ENCODE measurements at regions not wholly inside any gene's neighbourhood (a gene's known extent, or its start where the extent isn't known, plus 50 kb on each side); places are given as distances from the start of the nearest gene placed in this dataset.

GRCh38 chr10:35723992-35724391 is 81.9 kb upstream of the FZD8 start:
- Histone ChIP-seq H3K27me3 (ENCODE audit: control insufficient read depth, insufficient read depth, low read length) (no peaks in the 10 kb centered on the region), H3K79me2 (ENCODE audit: control insufficient read depth, insufficient read depth, low read length) (no peaks in the 10 kb centered on the region), H3K4me2 (ENCODE audit: extremely low read depth, insufficient read depth, low read length) (no peak overlapping the region), H3K4me1 (ENCODE audit: control insufficient read depth, extremely low read depth, insufficient read depth, low read length) (no peaks in the 10 kb centered on the region), H3K27ac (ENCODE audit: insufficient read depth, low read length) (no peak overlapping the region), H3K9ac (ENCODE audit: insufficient read depth, low read length) (no peak overlapping the region), H3K9me3 (ENCODE audit: control insufficient read depth, insufficient read depth, low read depth, low read length) (no peaks in the 10 kb centered on the region), H3K4me3 (replicated peaks in 1 of 4; ENCODE audit: control extremely low read depth in 1 of 4, insufficient read depth in 1 of 4, low read depth in 3 of 4, low read length in 4 of 4) (no peak overlapping the region), H2AFZ (ENCODE audit: low read length) (no peak overlapping the region), H3K36me3 (ENCODE audit: control insufficient read depth, insufficient read depth, low read length) (no peaks in the 10 kb centered on the region), H4K20me1 (ENCODE audit: control insufficient read depth, extremely low read depth, insufficient read depth, low read length) (no peaks in the 10 kb centered on the region)
- TF ChIP-seq EZH2 (IDR thresholded peaks at IDR 0.05; ENCODE audit: low read length, missing control alignments) (no peak), CTCF (conservative IDR thresholded peaks at IDR 0.05 in 1 of 2, IDR thresholded peaks at IDR 0.05 in 1 of 2; ENCODE audit: low read depth in 1 of 2, low read length in 2 of 2) (no peak)
- no peak for DNase-seq (ENCODE audit: low read depth in 2 of 2)

GRCh38 chr10:35723059-35723458 is 81.0 kb upstream of the FZD8 start:
- Histone ChIP-seq H3K4me3 (replicated peaks in 1 of 4; ENCODE audit: control extremely low read depth in 1 of 4, insufficient read depth in 1 of 4, low read depth in 3 of 4, low read length in 4 of 4) (no peak overlapping the region), H3K9ac (ENCODE audit: insufficient read depth, low read length) (no peak overlapping the region), H2AFZ (ENCODE audit: low read length) (no peak overlapping the region), H4K20me1 (ENCODE audit: control insufficient read depth, extremely low read depth, insufficient read depth, low read length) (no peaks in the 10 kb centered on the region), H3K27ac (ENCODE audit: insufficient read depth, low read length) (no peak overlapping the region), H3K4me1 (ENCODE audit: control insufficient read depth, extremely low read depth, insufficient read depth, low read length) (no peaks in the 10 kb centered on the region), H3K27me3 (ENCODE audit: control insufficient read depth, insufficient read depth, low read length) (no peaks in the 10 kb centered on the region), H3K79me2 (ENCODE audit: control insufficient read depth, insufficient read depth, low read length) (no peaks in the 10 kb centered on the region), H3K9me3 (ENCODE audit: control insufficient read depth, insufficient read depth, low read depth, low read length) (no peaks in the 10 kb centered on the region), H3K4me2 (ENCODE audit: extremely low read depth, insufficient read depth, low read length) (no peak overlapping the region), H3K36me3 (ENCODE audit: control insufficient read depth, insufficient read depth, low read length) (no peaks in the 10 kb centered on the region)
- TF ChIP-seq CTCF (conservative IDR thresholded peaks at IDR 0.05 in 1 of 2, IDR thresholded peaks at IDR 0.05 in 1 of 2; ENCODE audit: low read depth in 1 of 2, low read length in 2 of 2) = no peak
- no peak for TF ChIP-seq EZH2 (IDR thresholded peaks at IDR 0.05; ENCODE audit: low read length, missing control alignments)
- DNase-seq (ENCODE audit: low read depth in 2 of 2) = no peak

GRCh38 chr10:35722636-35723035 is 80.5 kb upstream of the FZD8 start:
- H3K4me1 ChIP-seq (ENCODE audit: control insufficient read depth, extremely low read depth, insufficient read depth, low read length) = no peaks in the 10 kb centered on the region
- no peak overlapping the region for H3K4me3 ChIP-seq (replicated peaks in 1 of 4; ENCODE audit: control extremely low read depth in 1 of 4, insufficient read depth in 1 of 4, low read depth in 3 of 4, low read length in 4 of 4)
- H3K36me3 ChIP-seq (ENCODE audit: control insufficient read depth, insufficient read depth, low read length) = no peaks in the 10 kb centered on the region
- no peaks in the 10 kb centered on the region for H4K20me1 ChIP-seq (ENCODE audit: control insufficient read depth, extremely low read depth, insufficient read depth, low read length)
- H3K27me3 ChIP-seq (ENCODE audit: control insufficient read depth, insufficient read depth, low read length) = no peaks in the 10 kb centered on the region
- H3K9ac ChIP-seq (ENCODE audit: insufficient read depth, low read length) = no peak overlapping the region
- no peak overlapping the region for H3K27ac ChIP-seq (ENCODE audit: insufficient read depth, low read length)
- H2AFZ ChIP-seq (ENCODE audit: low read length) = no peak overlapping the region
- H3K9me3 ChIP-seq (ENCODE audit: control insufficient read depth, insufficient read depth, low read depth, low read length) = no peaks in the 10 kb centered on the region
- DNase-seq (ENCODE audit: low read depth in 2 of 2) = no peak
- TF ChIP-seq EZH2 (IDR thresholded peaks at IDR 0.05; ENCODE audit: low read length, missing control alignments) = no peak
- TF ChIP-seq CTCF (conservative IDR thresholded peaks at IDR 0.05 in 1 of 2, IDR thresholded peaks at IDR 0.05 in 1 of 2; ENCODE audit: low read depth in 1 of 2, low read length in 2 of 2) = no peak
- no peak overlapping the region for H3K4me2 ChIP-seq (ENCODE audit: extremely low read depth, insufficient read depth, low read length)
- no peaks in the 10 kb centered on the region for H3K79me2 ChIP-seq (ENCODE audit: control insufficient read depth, insufficient read depth, low read length)

Data from fibroblast of lung (primary cell).